ENCODE measurements at regions not wholly inside any gene's neighbourhood (a gene's known extent, or its start where the extent isn't known, plus 50 kb on each side); places are given as distances from the start of the nearest gene placed in this dataset.

DNA sequence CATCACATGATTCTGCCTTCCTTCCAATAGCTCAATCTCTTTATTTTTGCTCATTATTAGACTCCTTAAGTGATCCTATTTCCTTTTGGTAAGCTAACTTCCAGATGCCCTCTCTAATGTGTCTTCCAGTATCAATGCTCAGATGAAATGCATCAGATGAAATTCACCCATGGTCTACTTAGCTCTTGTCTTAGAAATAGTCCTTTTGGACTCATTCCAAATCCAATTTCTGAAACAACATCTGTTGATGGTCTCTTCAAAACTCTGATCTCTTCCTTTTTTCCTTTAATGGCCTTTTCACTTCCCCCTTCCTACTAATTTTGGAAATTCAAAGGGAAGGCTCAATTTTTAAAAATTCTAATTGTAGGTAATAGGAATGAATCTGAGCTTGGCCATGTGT, 81.1 kb upstream of the GREM2 start:
- no peak for ATAC-seq
- Histone ChIP-seq H3K27me3 (ENCODE audit: low read length) (peaks cover 52% of the 10 kb centered on the region), H3K27ac (ENCODE audit: low read length) (no peak overlapping the region), H3K36me3 (ENCODE audit: low read depth, low read length) (no peaks in the 10 kb centered on the region), H3K4me1 (ENCODE audit: insufficient read depth, low read length) (peaks cover 12% of the 10 kb centered on the region; the same call in 1 of the 2 replicates), H4K20me1 (ENCODE audit: low read length) (no peaks in the 10 kb centered on the region), H3K79me2 (ENCODE audit: low read length) (no peaks in the 10 kb centered on the region), H3K4me2 (ENCODE audit: low read length) (no peak overlapping the region), H3F3A (ENCODE audit: low read length, unreplicated experiment) (no peaks in the 10 kb centered on the region), H3K4me3 (ENCODE audit: low read length) (no peak overlapping the region), H2AFZ (ENCODE audit: low read length) (no peak overlapping the region), H3K9ac (ENCODE audit: low read length) (no peak overlapping the region), H3K9me3 (ENCODE audit: low read length) (no peaks in the 10 kb centered on the region), H3K9me2 (replicated peaks; ENCODE audit: low read length) (no peaks in the 10 kb centered on the region)
- intact Hi-C loops (cut with micrococcal nuclease): loop anchor here (5.0 kb wide), 1 partner anchor 671 kb away; no protein-coding TSS in a partner anchor
- no TSS peak for BruUV-seq (replicated peaks)
- POLR2A ChIA-PET (ENCODE audit: unreplicated experiment): no interaction called here
- TF ChIP-seq EZH2phosphoT487 (IDR thresholded peaks at IDR 0.05; ENCODE audit: borderline replicate concordance, low read length): no peak
- TF ChIP-seq, protein P1, sequence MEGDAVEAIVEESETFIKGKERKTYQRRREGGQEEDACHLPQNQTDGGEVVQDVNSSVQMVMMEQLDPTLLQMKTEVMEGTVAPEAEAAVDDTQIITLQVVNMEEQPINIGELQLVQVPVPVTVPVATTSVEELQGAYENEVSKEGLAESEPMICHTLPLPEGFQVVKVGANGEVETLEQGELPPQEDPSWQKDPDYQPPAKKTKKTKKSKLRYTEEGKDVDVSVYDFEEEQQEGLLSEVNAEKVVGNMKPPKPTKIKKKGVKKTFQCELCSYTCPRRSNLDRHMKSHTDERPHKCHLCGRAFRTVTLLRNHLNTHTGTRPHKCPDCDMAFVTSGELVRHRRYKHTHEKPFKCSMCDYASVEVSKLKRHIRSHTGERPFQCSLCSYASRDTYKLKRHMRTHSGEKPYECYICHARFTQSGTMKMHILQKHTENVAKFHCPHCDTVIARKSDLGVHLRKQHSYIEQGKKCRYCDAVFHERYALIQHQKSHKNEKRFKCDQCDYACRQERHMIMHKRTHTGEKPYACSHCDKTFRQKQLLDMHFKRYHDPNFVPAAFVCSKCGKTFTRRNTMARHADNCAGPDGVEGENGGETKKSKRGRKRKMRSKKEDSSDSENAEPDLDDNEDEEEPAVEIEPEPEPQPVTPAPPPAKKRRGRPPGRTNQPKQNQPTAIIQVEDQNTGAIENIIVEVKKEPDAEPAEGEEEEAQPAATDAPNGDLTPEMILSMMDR (conservative IDR thresholded peaks at IDR 0.05; ENCODE audit: low read depth, low read length): no peak
- no peak for TF ChIP-seq EZH2 (IDR thresholded peaks at IDR 0.05; ENCODE audit: low read length, unreplicated experiment)
- CTCF ChIA-PET: interaction anchor here (0.6 to 0.7 kb wide), 2 partner anchors 153 to 238 kb away, joined by 3 to 5 read pairs; no protein-coding TSS in a partner anchor
- no peak for DNase-seq

DNA sequence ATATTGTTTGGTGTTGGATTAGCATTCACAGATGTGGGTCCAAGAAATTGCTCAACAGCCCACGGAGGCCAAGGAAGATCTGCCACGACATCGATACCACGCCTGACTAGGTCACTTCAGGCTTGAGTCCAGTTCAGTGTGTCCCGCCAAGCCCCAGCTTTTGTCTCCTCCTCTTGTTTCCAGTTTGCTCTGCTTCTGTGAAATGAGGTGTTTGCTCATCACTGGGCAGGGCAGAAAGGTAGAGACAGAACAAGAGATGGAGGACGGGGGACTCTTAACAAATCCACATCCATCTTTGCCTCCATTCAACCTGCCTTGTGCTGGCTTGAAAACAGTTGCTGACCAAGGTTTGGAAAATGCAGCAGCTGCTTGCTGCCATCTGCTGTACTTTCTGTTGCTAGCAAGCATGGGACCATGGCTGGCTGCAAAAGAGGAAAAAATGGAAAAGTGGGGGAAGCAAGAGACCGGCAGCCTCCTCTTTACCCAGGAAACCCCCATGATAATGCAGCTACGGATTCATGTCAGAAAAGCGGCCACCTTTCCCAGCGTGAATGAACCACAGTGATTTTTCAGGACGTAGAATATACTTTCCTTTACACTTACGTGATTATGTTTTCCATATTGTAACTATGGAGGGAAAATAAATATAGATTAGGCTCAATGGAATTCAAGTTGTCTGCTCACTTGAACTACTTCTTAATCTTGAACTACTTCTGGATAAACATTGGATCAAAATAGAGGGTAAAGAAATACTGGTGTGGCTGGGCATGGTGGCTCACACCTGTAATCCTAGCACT, 80.2 kb upstream of the GREM2 start:
- H2AFZ ChIP-seq (ENCODE audit: low read length): peak overlapping the region; percentile 37; the same call in 1 of the 2 replicates
- ATAC-seq (peak; percentile 89), DNase-seq (peak; percentile 78)
- H3K4me2 ChIP-seq (ENCODE audit: low read length): peak overlapping the region; percentile 61
- POLR2A ChIA-PET (ENCODE audit: unreplicated experiment): no interaction called here
- no peaks in the 10 kb centered on the region for H3K36me3 ChIP-seq (ENCODE audit: low read depth, low read length)
- peaks cover 46% of the 10 kb centered on the region for H3K27me3 ChIP-seq (ENCODE audit: low read length)
- 0 out of 2 replicates have a peak overlapping the region, but pooled peaks have one; percentile 5 for H3K4me3 ChIP-seq (ENCODE audit: low read length)
- H3K9ac ChIP-seq (ENCODE audit: low read length): no peak overlapping the region
- CTCF ChIA-PET: interaction anchor here (0.6 kb wide), 1 partner anchor 396 kb away, joined by 5 read pairs; no protein-coding TSS in a partner anchor
- no peaks in the 10 kb centered on the region for H3K9me2 ChIP-seq (replicated peaks; ENCODE audit: low read length)
- TF ChIP-seq EZH2phosphoT487 (IDR thresholded peaks at IDR 0.05; ENCODE audit: borderline replicate concordance, low read length): no peak
- TF ChIP-seq, protein P1 (conservative IDR thresholded peaks at IDR 0.05; ENCODE audit: low read depth, low read length): peak; percentile 92
- H3K4me1 ChIP-seq (ENCODE audit: insufficient read depth, low read length): peaks cover 16% of the 10 kb centered on the region; the same call in 1 of the 2 replicates
- BruUV-seq (replicated peaks): no TSS peak
- H3F3A ChIP-seq (ENCODE audit: low read length, unreplicated experiment): no peaks in the 10 kb centered on the region
- H3K79me2 ChIP-seq (ENCODE audit: low read length): no peaks in the 10 kb centered on the region
- H3K9me3 ChIP-seq (ENCODE audit: low read length): no peaks in the 10 kb centered on the region
- no peak overlapping the region for H3K27ac ChIP-seq (ENCODE audit: low read length)
- intact Hi-C loops (cut with micrococcal nuclease): loop anchor here (1.0 to 5.0 kb wide), 3 partner anchors 237 to 670 kb away; no protein-coding TSS in a partner anchor
- no peaks in the 10 kb centered on the region for H4K20me1 ChIP-seq (ENCODE audit: low read length)

DNA sequence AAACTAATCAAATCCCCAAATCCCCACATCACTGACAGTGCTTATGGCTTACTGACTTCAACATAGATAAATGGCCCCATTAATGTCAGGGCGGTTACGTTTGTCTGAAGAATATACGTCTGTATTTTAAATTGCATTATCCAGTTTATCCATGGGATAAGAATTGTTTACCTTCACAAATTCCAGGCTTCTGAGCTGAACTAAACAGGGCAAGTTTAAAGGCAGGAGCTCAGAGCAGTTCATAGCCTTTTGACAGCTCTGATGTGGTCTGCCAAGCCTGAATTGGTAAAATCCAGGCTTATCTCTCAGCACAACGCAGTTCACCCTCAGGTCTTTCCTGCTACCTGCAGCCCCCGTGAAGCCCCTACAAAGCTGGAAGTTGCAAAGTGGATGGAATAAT, 79.5 kb upstream of the GREM2 start:
- peaks cover 46% of the 10 kb centered on the region for H3K27me3 ChIP-seq (ENCODE audit: low read length)
- H3F3A ChIP-seq (ENCODE audit: low read length, unreplicated experiment): no peaks in the 10 kb centered on the region
- H3K9ac ChIP-seq (ENCODE audit: low read length): no peak overlapping the region
- ChIA-PET CTCF (interaction anchor here (0.6 kb wide), 1 partner anchor 396 kb away, joined by 5 read pairs; no protein-coding TSS in a partner anchor), POLR2A (ENCODE audit: unreplicated experiment) (no interaction called here)
- no peaks in the 10 kb centered on the region for H3K36me3 ChIP-seq (ENCODE audit: low read depth, low read length)
- peak overlapping the region; percentile 61; the same call in 1 of the 2 replicates for H3K4me2 ChIP-seq (ENCODE audit: low read length)
- TF ChIP-seq EZH2 (IDR thresholded peaks at IDR 0.05; ENCODE audit: low read length, unreplicated experiment) (no peak), EZH2phosphoT487 (IDR thresholded peaks at IDR 0.05; ENCODE audit: borderline replicate concordance, low read length) (no peak)
- TF ChIP-seq, protein P1 (conservative IDR thresholded peaks at IDR 0.05; ENCODE audit: low read depth, low read length): no peak
- H2AFZ ChIP-seq (ENCODE audit: low read length): 0 out of 2 replicates have a peak overlapping the region, but pooled peaks have one; percentile 37
- H3K9me2 ChIP-seq (replicated peaks; ENCODE audit: low read length): no peaks in the 10 kb centered on the region
- no TSS peak for BruUV-seq (replicated peaks)
- DNase-seq (no peak), ATAC-seq (no peak)
- no peak overlapping the region for H3K27ac ChIP-seq (ENCODE audit: low read length)
- H3K4me1 ChIP-seq (ENCODE audit: insufficient read depth, low read length): peaks cover 16% of the 10 kb centered on the region; the same call in 1 of the 2 replicates
- no peaks in the 10 kb centered on the region for H3K79me2 ChIP-seq (ENCODE audit: low read length)
- no peaks in the 10 kb centered on the region for H3K9me3 ChIP-seq (ENCODE audit: low read length)
- intact Hi-C loops (cut with micrococcal nuclease): loop anchor here (5.0 kb wide), 1 partner anchor 669 kb away; no protein-coding TSS in a partner anchor
- no peaks in the 10 kb centered on the region for H4K20me1 ChIP-seq (ENCODE audit: low read length)
- no peak overlapping the region for H3K4me3 ChIP-seq (ENCODE audit: low read length)

All from PC-3 (cell line).